GM21423 (cell line): ENCODE measurements at regions not wholly inside any gene's neighbourhood (a gene's known extent, or its start where the extent isn't known, plus 50 kb on each side); places are given as distances from the start of the nearest gene placed in this dataset.

ENCODE experiments used
- ATAC-seq: cut with Tn5 transposase; IDR thresholded peaks from one replicate; pipeline ENCODE4 v1.9.1; 2021; ENCODE audit warnings: mild to moderate bottlenecking, moderate library complexity; ENCODE audit not compliant: unreplicated experiment

GRCh38 chr16:22754577-22754976 is 59.4 kb upstream of the HS3ST2 start:
- ATAC-seq = no peak

GRCh38 chr16:22757202-22757601 is 56.8 kb upstream of the HS3ST2 start:
- ATAC-seq = no peak

- ATAC-seq = no peak
Observed at GRCh38 chr16:22762486-22762885, 51.5 kb upstream of the HS3ST2 start.

DNA sequence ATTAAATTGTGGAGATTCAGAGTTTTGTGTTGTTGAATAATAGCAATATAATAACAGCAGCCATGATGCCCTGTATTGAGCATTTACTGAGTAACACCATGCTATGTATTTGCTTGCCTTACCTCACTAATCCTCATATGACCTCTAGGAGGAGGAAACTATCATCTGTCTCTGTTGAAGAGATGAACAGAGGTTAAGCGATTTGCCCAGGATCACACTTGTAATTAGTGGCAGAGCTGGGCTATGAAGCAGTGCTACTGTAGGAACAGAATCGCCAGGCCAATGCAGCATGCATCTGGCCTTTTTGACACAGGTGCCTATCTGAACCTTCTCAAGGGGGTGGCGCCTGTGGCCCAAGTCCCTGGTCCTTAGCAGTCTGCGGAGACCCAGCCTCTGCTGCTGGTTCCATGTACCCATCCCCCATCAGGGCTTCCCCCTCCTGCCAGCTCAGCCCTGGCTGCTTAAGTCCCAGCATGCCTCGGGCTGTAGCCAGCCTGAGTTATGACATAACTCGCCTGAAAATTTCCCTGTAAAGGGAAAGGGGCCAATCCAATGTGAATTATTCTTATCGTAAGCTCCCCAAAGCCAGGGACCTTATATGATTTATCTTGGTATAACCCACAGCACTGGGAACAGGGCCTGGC is 50.4 kb upstream of the HS3ST2 start:
- ATAC-seq = no peak
